ENCODE measurements at regions not wholly inside any gene's neighbourhood (a gene's known extent, or its start where the extent isn't known, plus 50 kb on each side); places are given as distances from the start of the nearest gene placed in this dataset.

DNA sequence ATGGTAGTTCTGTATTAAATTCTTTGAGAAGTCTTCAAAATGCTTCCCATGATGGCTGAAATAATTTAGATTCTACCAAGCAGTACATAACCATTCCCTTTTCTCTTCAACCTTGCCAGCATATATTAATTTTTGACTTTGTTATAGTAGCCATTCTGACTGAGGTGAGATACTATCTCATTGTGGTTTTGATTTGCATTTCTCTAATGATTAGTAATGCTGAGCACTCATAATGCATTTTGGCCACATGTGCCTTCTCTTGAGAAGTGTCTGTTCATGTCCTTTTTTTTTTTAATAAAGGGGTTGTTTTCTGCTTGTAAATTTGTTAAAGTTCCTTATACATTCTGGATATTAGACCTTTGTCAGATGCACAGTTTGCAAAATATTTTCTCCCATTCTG is 173.9 kb downstream of the CALCRL start:
- TF ChIP-seq CTCF (IDR thresholded peaks at IDR 0.05) (no peak), ZFX (IDR thresholded peaks at IDR 0.05; ENCODE audit: borderline replicate concordance) (no peak)
- H3K27ac ChIP-seq: no peak overlapping the region

GRCh38 chr2:187272255-187272654 is 175.8 kb downstream of the CALCRL start:
- TF ChIP-seq ZFX (IDR thresholded peaks at IDR 0.05; ENCODE audit: borderline replicate concordance) (no peak), CTCF (IDR thresholded peaks at IDR 0.05) (no peak)
- no peak overlapping the region for H3K27ac ChIP-seq

GRCh38 chr2:187271825-187272224 is 176.2 kb downstream of the CALCRL start:
- TF ChIP-seq CTCF (IDR thresholded peaks at IDR 0.05): no peak
- TF ChIP-seq ZFX (IDR thresholded peaks at IDR 0.05; ENCODE audit: borderline replicate concordance): no peak
- H3K27ac ChIP-seq: no peak overlapping the region

GRCh38 chr2:187266645-187267044 is 181.4 kb downstream of the CALCRL start:
- TF ChIP-seq CTCF (IDR thresholded peaks at IDR 0.05): no peak
- TF ChIP-seq ZFX (IDR thresholded peaks at IDR 0.05; ENCODE audit: borderline replicate concordance): no peak
- H3K27ac ChIP-seq: no peak overlapping the region

DNA sequence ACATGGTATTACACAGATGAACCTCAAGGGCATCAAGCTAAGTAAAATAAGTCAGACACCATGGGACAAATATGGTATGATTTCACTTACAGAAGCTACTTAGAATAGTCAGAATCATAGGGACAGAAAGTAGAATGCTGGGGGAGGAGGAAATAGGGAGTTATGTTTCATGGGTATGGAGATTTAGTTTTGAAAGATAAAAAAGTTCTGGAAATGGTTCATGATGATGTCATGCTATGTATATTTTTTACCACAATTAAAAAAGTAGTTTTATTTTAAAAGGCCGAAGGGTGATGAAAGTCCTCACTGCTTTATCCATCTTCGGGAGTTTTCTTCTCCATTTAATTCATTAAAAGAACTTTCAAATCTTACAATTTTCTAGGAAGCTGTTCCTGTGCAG is 181.9 kb downstream of the CALCRL start:
- TF ChIP-seq CTCF (IDR thresholded peaks at IDR 0.05) (no peak), ZFX (IDR thresholded peaks at IDR 0.05; ENCODE audit: borderline replicate concordance) (no peak)
- no peak overlapping the region for H3K27ac ChIP-seq

DNA sequence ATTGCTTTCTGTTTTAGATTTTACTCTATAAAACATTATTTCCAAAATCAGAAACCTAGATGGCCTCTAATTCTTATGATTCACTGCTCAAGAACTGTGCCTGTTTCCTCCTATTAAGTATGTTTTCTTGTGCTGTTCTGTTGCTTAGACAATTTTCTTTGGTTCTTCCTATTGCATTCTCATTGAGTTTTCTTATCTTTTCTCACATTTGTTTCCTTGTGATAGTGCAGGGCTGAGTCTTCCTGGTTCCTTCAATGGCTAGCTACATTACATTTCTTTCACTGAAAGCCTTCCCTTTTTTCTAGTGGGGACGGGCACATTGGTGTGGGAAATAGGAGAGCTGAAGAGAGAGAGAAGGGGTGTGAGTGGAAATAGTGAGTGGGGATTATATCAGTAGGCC is 183.4 kb downstream of the CALCRL start:
- no peak overlapping the region for H3K27ac ChIP-seq
- TF ChIP-seq CTCF (IDR thresholded peaks at IDR 0.05): no peak
- TF ChIP-seq ZFX (IDR thresholded peaks at IDR 0.05; ENCODE audit: borderline replicate concordance): no peak

GRCh38 chr2:187263675-187264560 is 184.1 kb downstream of the CALCRL start:
- no peak overlapping the region for H3K27ac ChIP-seq
- TF ChIP-seq CTCF (IDR thresholded peaks at IDR 0.05) (no peak), ZFX (IDR thresholded peaks at IDR 0.05; ENCODE audit: borderline replicate concordance) (no peak)
